HCT116 (cell line): ENCODE measurements at regions not wholly inside any gene's neighbourhood (a gene's known extent, or its start where the extent isn't known, plus 50 kb on each side); places are given as distances from the start of the nearest gene placed in this dataset.

ENCODE experiments used
- ATAC-seq: fragments of 200-7000 bp; cut with Tn5 transposase; 2 replicates; pipeline ENCODE4 v1.9.1; 2020; ENCODE audit warnings: mild to moderate bottlenecking, moderate library complexity
- BruUV-seq: library from RNA; stranded (reverse); fragments of 400-500 nt; replicated peaks from 2 replicates; lab custom pipeline; 2021; lab: Mats Ljungman, UMichigan
- CTCF ChIA-PET: fragments of 300-600 bp; sonication (Branson Sonifier 250); formaldehyde crosslinking; loops from one replicate; lab custom pipeline; 2021; ENCODE audit warnings: antibody characterized with exemption; lab: Charles Lee
- POLR2A ChIA-PET: fragments of 300-600, 350-600 bp; sonication (Branson Sonifier 250); formaldehyde crosslinking; loops from one replicate; lab custom pipeline; 2021; ENCODE audit warnings: antibody characterized with exemption; lab: Charles Lee
- RAD21 ChIA-PET, 2 experiments: fragments of 300-600 bp; sonication (Branson Sonifier 250); formaldehyde crosslinking; loops; one replicate each; lab custom pipeline; 2023; ENCODE audit warnings: low total read pairs in 2 of 2; ENCODE audit not compliant: uncharacterized antibody in 2 of 2, unreplicated experiment in 2 of 2, low non-redundant PET in 1 of 2; lab: Charles Lee
- DNase-seq: peaks from one replicate; pipeline ENCODE4 v3.0.0-alpha.2; 2010; ENCODE audit warnings: low read depth, low spot score
- H2AFZ ChIP-seq: fragments of 200-600 bp; shearing (Covaris generic), sonication (generic); 2 replicates; pipeline ENCODE4 v1.6.1; 2017; ENCODE audit warnings: low read depth, mixed run types, mixed read lengths, antibody characterized with exemption, low read length; ENCODE audit not compliant: poor library complexity, severe bottlenecking
- H3K27ac ChIP-seq: 2 replicates; pipeline ENCODE4 v1.5.1; 2012; ENCODE audit warnings: low read depth, low read length
- H3K27me3 ChIP-seq: fragments of 200-600 bp; sonication (generic); 2 replicates; pipeline ENCODE4 v1.6.1; 2016; ENCODE audit warnings: mixed run types, low read length, mixed read lengths; ENCODE audit not compliant: insufficient read depth
- H3K36me3 ChIP-seq, 2 experiments: fragments of 200-500 bp in 1 of 2; fragments of 200-600 bp in 1 of 2; sonication (Bioruptor generic) in 1 of 2; sonication (generic) in 1 of 2; 2 replicates each; pipeline versions ENCODE4 v1.5.1 to v1.6.1; 2014 to 2016; ENCODE audit warnings: low read length in 2 of 2, inconsistent platforms in 1 of 2, mixed read lengths in 1 of 2, mixed run types in 1 of 2; ENCODE audit not compliant: insufficient read depth in 2 of 2, control insufficient read depth in 1 of 2
- H3K4me1 ChIP-seq, 2 experiments: fragments of 200-600 bp in 1 of 2; sonication (generic) in 1 of 2; 2 replicates each; pipeline versions ENCODE4 v1.5.1 to v1.6.1; 2012 to 2017; ENCODE audit warnings: low read length in 2 of 2, inconsistent platforms in 1 of 2, mild to moderate bottlenecking in 1 of 2, mixed read lengths in 1 of 2, mixed run types in 1 of 2, moderate library complexity in 1 of 2; ENCODE audit not compliant: insufficient read depth in 2 of 2, control insufficient read depth in 1 of 2
- H3K4me2 ChIP-seq: fragments of 200-600 bp; sonication (generic); 2 replicates; pipeline ENCODE4 v1.6.1; 2017; ENCODE audit warnings: mixed run types, low read length, mixed read lengths
- H3K4me3 ChIP-seq, 2 experiments: fragments of 200-600 bp in 1 of 2; sonication (generic) in 1 of 2; replicated peaks in 1 of 2; 2 replicates each; pipeline ENCODE4 v1.5.1; 2011 to 2016; ENCODE audit warnings: low read length in 2 of 2, control low read depth in 1 of 2, low read depth in 1 of 2, mild to moderate bottlenecking in 1 of 2, mixed read lengths in 1 of 2, mixed run types in 1 of 2
- H3K79me2 ChIP-seq: fragments of 200-600 bp; sonication (generic); 2 replicates; pipeline ENCODE4 v1.6.1; 2017; ENCODE audit warnings: mild to moderate bottlenecking, mixed run types, low read length, moderate library complexity, mixed read lengths; ENCODE audit not compliant: insufficient read depth
- H3K9ac ChIP-seq: fragments of 200-600 bp; sonication (generic); 2 replicates; pipeline ENCODE4 v1.6.1; 2016; ENCODE audit warnings: low read length, mixed read lengths
- H3K9me2 ChIP-seq: fragments of 200-600 bp; sonication (generic), shearing (Covaris generic); 2 replicates; pipeline ENCODE4 v1.6.1; 2017; ENCODE audit warnings: mixed run types, mild to moderate bottlenecking, moderate library complexity; ENCODE audit not compliant: insufficient read depth
- H3K9me3 ChIP-seq, 2 experiments: fragments of 200-500 bp in 1 of 2; fragments of 200-600 bp in 1 of 2; sonication (Bioruptor generic) in 1 of 2; sonication (generic) in 1 of 2; 2 replicates each; pipeline ENCODE4 v1.6.1; 2014 to 2017; ENCODE audit warnings: low read length in 2 of 2, mixed read lengths in 2 of 2, inconsistent platforms in 1 of 2, low read depth in 1 of 2, mild to moderate bottlenecking in 1 of 2, mixed run types in 1 of 2, moderate library complexity in 1 of 2; ENCODE audit not compliant: control insufficient read depth in 1 of 2, insufficient read depth in 1 of 2
- H4K20me1 ChIP-seq: fragments of 200-600 bp; sonication (generic), shearing (Covaris generic); 2 replicates; pipeline ENCODE4 v1.6.1; 2017; ENCODE audit warnings: mixed run types, mild to moderate bottlenecking, moderate library complexity; ENCODE audit not compliant: insufficient read depth
- CBX3 ChIP-seq: IDR thresholded peaks from 2 replicates; pipeline ENCODE4 v1.6.1; 2012; ENCODE audit warnings: low read depth
- EGR1 ChIP-seq: IDR thresholded peaks from 2 replicates; pipeline ENCODE4 v1.6.1; 2012; ENCODE audit warnings: low read depth
- ELF1 ChIP-seq: IDR thresholded peaks from 2 replicates; pipeline ENCODE4 v1.6.1; 2012; ENCODE audit warnings: low read depth, borderline replicate concordance
- EZH2 ChIP-seq: fragments of 200-600 bp; sonication (generic); IDR thresholded peaks from 2 replicates; pipeline ENCODE4 v1.6.1; 2017; ENCODE audit warnings: antibody characterized with exemption, mixed run types
- JUND ChIP-seq: IDR thresholded peaks from 2 replicates; pipeline ENCODE4 v1.6.1; 2012
- MAX ChIP-seq: IDR thresholded peaks from 2 replicates; pipeline ENCODE4 v1.6.1; 2012
- POLR2A ChIP-seq: IDR thresholded peaks from 2 replicates; pipeline ENCODE4 v1.7.0; 2011; ENCODE audit warnings: borderline replicate concordance; ENCODE audit not compliant: insufficient read depth, insufficient read length; ENCODE audit errors: extremely low read depth
- POLR2AphosphoS5 ChIP-seq: IDR thresholded peaks from 2 replicates; pipeline ENCODE4 v1.6.1; 2011; ENCODE audit warnings: mild to moderate bottlenecking, low read depth, low read length, moderate library complexity
- RAD21 ChIP-seq: IDR thresholded peaks from 2 replicates; pipeline ENCODE4 v1.6.1; 2012; ENCODE audit warnings: low read depth, mild to moderate bottlenecking
- SIN3A ChIP-seq: IDR thresholded peaks from 2 replicates; pipeline ENCODE4 v1.6.1; 2012; ENCODE audit warnings: low read depth
- SP1 ChIP-seq: IDR thresholded peaks from 2 replicates; pipeline ENCODE4 v1.6.1; 2012; ENCODE audit warnings: low read depth
- SRF ChIP-seq: IDR thresholded peaks from 2 replicates; pipeline ENCODE4 v1.6.1; 2012; ENCODE audit warnings: low read depth
- TCF7L2 ChIP-seq: IDR thresholded peaks from 2 replicates; pipeline ENCODE4 v1.7.0; 2011; ENCODE audit warnings: borderline replicate concordance, inconsistent platforms; ENCODE audit not compliant: insufficient read depth, insufficient read length; ENCODE audit errors: extremely low read depth
- ZFX ChIP-seq: fragments of 450-650 bp; IDR thresholded peaks from 2 replicates; pipeline ENCODE4 v1.6.1; 2017
- ZNF274 ChIP-seq: fragments of 200-500 bp; sonication (Bioruptor generic); IDR thresholded peaks from 2 replicates; pipeline ENCODE4 v1.6.1; 2014; ENCODE audit warnings: mild to moderate bottlenecking, low read depth, low read length, inconsistent platforms
- intact Hi-C: fragments of 100-400 bp; cut with micrococcal nuclease; formaldehyde crosslinking; loops from 2 replicates; pipeline ENCODE4 v1.10.0; 2022
- TF ChIP-seq, protein P1 (sequence below), 3 experiments: fragments of 200-600 bp in 1 of 3; sonication (generic) in 1 of 3; IDR thresholded peaks in 2 of 3; conservative IDR thresholded peaks in 1 of 3; 2 replicates each; pipeline ENCODE4 v1.5.1; 2012 to 2017; ENCODE audit warnings: low read depth in 2 of 3, low read length in 2 of 3, antibody characterized with exemption in 1 of 3, borderline replicate concordance in 1 of 3, control low read depth in 1 of 3, mild to moderate bottlenecking in 1 of 3, mixed read lengths in 1 of 3, mixed run types in 1 of 3, moderate library complexity in 1 of 3; ENCODE audit not compliant: insufficient read depth in 1 of 3

- no peak overlapping the region for H3K9ac ChIP-seq
- TF ChIP-seq ZNF274 (no peak), EZH2 (no peak), POLR2A (no peak), SP1 (no peak), SIN3A (no peak), MAX (no peak), CBX3 (no peak), RAD21 (no peak), POLR2AphosphoS5 (no peak), ZFX (no peak), JUND (no peak), EGR1 (no peak), ELF1 (no peak), TCF7L2 (no peak), SRF (no peak)
- TF ChIP-seq, protein P1, sequence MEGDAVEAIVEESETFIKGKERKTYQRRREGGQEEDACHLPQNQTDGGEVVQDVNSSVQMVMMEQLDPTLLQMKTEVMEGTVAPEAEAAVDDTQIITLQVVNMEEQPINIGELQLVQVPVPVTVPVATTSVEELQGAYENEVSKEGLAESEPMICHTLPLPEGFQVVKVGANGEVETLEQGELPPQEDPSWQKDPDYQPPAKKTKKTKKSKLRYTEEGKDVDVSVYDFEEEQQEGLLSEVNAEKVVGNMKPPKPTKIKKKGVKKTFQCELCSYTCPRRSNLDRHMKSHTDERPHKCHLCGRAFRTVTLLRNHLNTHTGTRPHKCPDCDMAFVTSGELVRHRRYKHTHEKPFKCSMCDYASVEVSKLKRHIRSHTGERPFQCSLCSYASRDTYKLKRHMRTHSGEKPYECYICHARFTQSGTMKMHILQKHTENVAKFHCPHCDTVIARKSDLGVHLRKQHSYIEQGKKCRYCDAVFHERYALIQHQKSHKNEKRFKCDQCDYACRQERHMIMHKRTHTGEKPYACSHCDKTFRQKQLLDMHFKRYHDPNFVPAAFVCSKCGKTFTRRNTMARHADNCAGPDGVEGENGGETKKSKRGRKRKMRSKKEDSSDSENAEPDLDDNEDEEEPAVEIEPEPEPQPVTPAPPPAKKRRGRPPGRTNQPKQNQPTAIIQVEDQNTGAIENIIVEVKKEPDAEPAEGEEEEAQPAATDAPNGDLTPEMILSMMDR (IDR thresholded peaks at IDR 0.05 in 2 of 3, conservative IDR thresholded peaks at IDR 0.05 in 1 of 3; ENCODE audit: borderline replicate concordance in 1 of 3, insufficient read depth in 1 of 3, low read depth in 2 of 3, low read length in 2 of 3), result no peak
- no TSS peak for BruUV-seq
- no peaks in the 10 kb centered on the region for H3K9me2 ChIP-seq
- no peak overlapping the region for H3K27ac ChIP-seq
- no peak overlapping the region for H3K4me3 ChIP-seq
- H3K4me2 ChIP-seq, result no peak overlapping the region
- peaks cover 0 to 12% of the 10 kb centered on the region in 2 experiments; a peak in 1 of 4 replicates for H3K4me1 ChIP-seq
- DNase-seq, result no peak
- intact Hi-C loops, result loop anchor here (2.0 to 5.0 kb wide), 2 partner anchors 215 to 287 kb away; partner anchors contain the start of gene ETS2
- no peaks in the 10 kb centered on the region for H3K27me3 ChIP-seq
- no peaks in the 10 kb centered on the region for H3K9me3 ChIP-seq
- no peaks in the 10 kb centered on the region for H4K20me1 ChIP-seq
- ChIA-PET POLR2A (no interaction called here), RAD21 (no interaction called here), CTCF (interaction anchor here (1.2 kb wide), 1 partner anchor 95 kb away, joined by 3 read pairs; no protein-coding TSS in a partner anchor)
- no peak overlapping the region for H2AFZ ChIP-seq
- H3K79me2 ChIP-seq, result no peaks in the 10 kb centered on the region
- H3K36me3 ChIP-seq, result no peaks in the 10 kb centered on the region
- ATAC-seq, result no peak
Measured at GRCh38 chr21:39022035-39022434, 161.2 kb downstream of the PSMG1 start.
